HepG2 (cell line): ENCODE measurements at regions not wholly inside any gene's neighbourhood (a gene's known extent, or its start where the extent isn't known, plus 50 kb on each side); places are given as distances from the start of the nearest gene placed in this dataset.

Experiments used
- ATAC-seq: fragments of 200-7000 bp; cut with Tn5 transposase; 3 replicates; pipeline ENCODE4 v1.9.1; 2020; ENCODE audit warnings: mild to moderate bottlenecking, moderate library complexity
- BruUV-seq: library from RNA; stranded (reverse); fragments of 400-500 nt; replicated peaks from 2 replicates; lab custom pipeline; 2021; lab: Mats Ljungman, UMichigan
- CTCF ChIA-PET: fragments of 300-600 bp; formaldehyde crosslinking; extraction: SDS; loops from one replicate; lab custom pipeline; 2021; ENCODE audit warnings: low total read pairs, inconsistent platforms, low intra/inter-chr PET ratio; lab: Yijun Ruan, JAX
- POLR2A ChIA-PET: fragments of 350-600 bp; sonication (Branson Sonifier 250); formaldehyde crosslinking; loops from one replicate; lab custom pipeline; 2020; ENCODE audit warnings: antibody characterized with exemption, inconsistent platforms; lab: Yijun Ruan, JAX
- DNase-seq: peaks from one replicate; pipeline ENCODE4 v3.0.0-alpha.2; 2015; ENCODE audit warnings: low spot score
- FAIRE-seq: peaks from 3 replicates; lab custom pipeline; 2011; peaks lifted over from hg19 to GRCh38; lab: Jason Lieb, UNC
- H2AFZ ChIP-seq: one replicate; pipeline ENCODE4 v1.6.1; 2011; ENCODE audit warnings: low read length, inconsistent platforms
- H3K27ac ChIP-seq: fragments of 300-600 bp; 3 replicates; pipeline ENCODE4 v1.8.0; 2011; ENCODE audit warnings: mixed run types, mild to moderate bottlenecking, mixed read lengths, low read length, inconsistent platforms; ENCODE audit not compliant: insufficient read depth; ENCODE audit errors: extremely low read length
- H3K27me3 ChIP-seq, 2 experiments: fragments of 200-600 bp in 1 of 2; 2 replicates in 1 of 2; 3 replicates in 1 of 2; pipeline versions ENCODE4 v1.6.0 to v1.8.0; 2011; ENCODE audit warnings: low read length in 2 of 2, mild to moderate bottlenecking in 2 of 2, moderate library complexity in 2 of 2, inconsistent platforms in 1 of 2; ENCODE audit not compliant: insufficient read depth in 2 of 2, control insufficient read depth in 1 of 2
- H3K36me3 ChIP-seq, 2 experiments: fragments of 200-600 bp in 1 of 2; replicated peaks in 1 of 2; 2 replicates in 1 of 2; 3 replicates in 1 of 2; pipeline versions ENCODE4 v1.5.1 to v1.8.0; 2011; ENCODE audit warnings: low read length in 2 of 2, inconsistent platforms in 1 of 2; ENCODE audit not compliant: insufficient read depth in 2 of 2, control insufficient read depth in 1 of 2
- H3K4me1 ChIP-seq: 2 replicates; pipeline ENCODE4 v1.5.1; 2012; ENCODE audit warnings: low read length, inconsistent platforms; ENCODE audit not compliant: insufficient read depth
- H3K4me2 ChIP-seq: 2 replicates; pipeline ENCODE4 v1.6.0; 2011; ENCODE audit warnings: low read depth, low read length, inconsistent platforms
- H3K4me3 ChIP-seq, 3 experiments: fragments of 200-600 bp in 1 of 3; sonication (generic), shearing (Covaris generic) in 1 of 3; replicated peaks in 1 of 3; 2 replicates each; pipeline ENCODE4 v1.5.1; 2011 to 2016; ENCODE audit warnings: low read length in 3 of 3, inconsistent platforms in 2 of 3, low read depth in 2 of 3, mild to moderate bottlenecking in 2 of 3, control low read depth in 1 of 3, mixed read lengths in 1 of 3; ENCODE audit not compliant: insufficient read depth in 1 of 3
- H3K79me2 ChIP-seq: one replicate; pipeline ENCODE4 v1.6.1; 2011; ENCODE audit warnings: low read length, inconsistent platforms; ENCODE audit not compliant: insufficient read depth
- H3K9ac ChIP-seq: 2 replicates; pipeline ENCODE4 v1.6.0; 2011; ENCODE audit warnings: mild to moderate bottlenecking, low read depth, low read length, inconsistent platforms; ENCODE audit not compliant: insufficient read depth
- H3K9me3 ChIP-seq: 2 replicates; pipeline ENCODE4 v1.5.1; 2012; ENCODE audit warnings: mild to moderate bottlenecking, low read length
- H4K20me1 ChIP-seq: 2 replicates; pipeline ENCODE4 v1.6.0; 2011; ENCODE audit warnings: inconsistent platforms, mild to moderate bottlenecking, low read length, moderate library complexity; ENCODE audit not compliant: insufficient read depth
- ELF3 ChIP-seq: IDR thresholded peaks from 2 replicates; pipeline ENCODE4 v1.6.1; 2016; ENCODE audit warnings: missing genetic modification reagents, missing compliant biosample characterization
- RNF2 ChIP-seq: fragments of 450-650 bp; conservative IDR thresholded peaks from 2 replicates; pipeline ENCODE4 v1.6.1; 2016; ENCODE audit warnings: low read depth
- SMAD3 ChIP-seq: sonication (generic); formaldehyde crosslinking; IDR thresholded peaks from 2 replicates; pipeline ENCODE4 v1.4.0; 2020; ENCODE audit warnings: missing genetic modification reagents
- SOX5 ChIP-seq: IDR thresholded peaks from 2 replicates; pipeline ENCODE4 v1.6.1; 2016; ENCODE audit warnings: borderline replicate concordance
- SP140L ChIP-seq: sonication (generic); formaldehyde crosslinking; IDR thresholded peaks from 2 replicates; pipeline ENCODE4 v1.4.0; 2020; ENCODE audit warnings: missing genetic modification reagents, borderline replicate concordance
- ZFY ChIP-seq: sonication (generic); formaldehyde crosslinking; IDR thresholded peaks from 2 replicates; pipeline ENCODE4 v1.4.0; 2020; ENCODE audit warnings: missing genetic modification reagents
- ZNF318 ChIP-seq: sonication (generic); formaldehyde crosslinking; IDR thresholded peaks from 2 replicates; pipeline ENCODE4 v1.4.0; 2020; ENCODE audit warnings: mild to moderate bottlenecking, missing genetic modification reagents
- ZNF331 ChIP-seq: sonication (generic); formaldehyde crosslinking; IDR thresholded peaks from 2 replicates; pipeline ENCODE4 v1.4.0; 2020; ENCODE audit warnings: missing genetic modification reagents
- ZNF337 ChIP-seq: sonication (generic); formaldehyde crosslinking; IDR thresholded peaks from 2 replicates; pipeline ENCODE4 v1.5.1; 2020; ENCODE audit warnings: missing genetic modification reagents, low read depth, mild to moderate bottlenecking, borderline replicate concordance
- ZNF431 ChIP-seq: sonication (generic); formaldehyde crosslinking; IDR thresholded peaks from 2 replicates; pipeline ENCODE4 v1.9.0; 2022; ENCODE audit warnings: missing genetic modification reagents, low read depth, mild to moderate bottlenecking, borderline replicate concordance
- whole genome bisulfite sequencing: methylation state at CpG from one replicate; pipeline ENCODE4 v1.1.6; 2017; ENCODE audit warnings: low lambda C conversion rate; 5-methylcytosine and 5-hydroxymethylcytosine counted together
- in situ Hi-C: cut with HindIII; loops from 2 replicates; pipeline ENCODE4 v1.10.0; 2017; ENCODE audit warnings: low pct_unique_long_range_greater_than_20kb; ENCODE audit not compliant: extremely low pct_ligation_motif_present
- intact Hi-C: fragments of 100-400 bp; cut with micrococcal nuclease; formaldehyde crosslinking; loops from one replicate; pipeline ENCODE4 v1.10.0; 2022; ENCODE audit not compliant: unreplicated experiment

DNA sequence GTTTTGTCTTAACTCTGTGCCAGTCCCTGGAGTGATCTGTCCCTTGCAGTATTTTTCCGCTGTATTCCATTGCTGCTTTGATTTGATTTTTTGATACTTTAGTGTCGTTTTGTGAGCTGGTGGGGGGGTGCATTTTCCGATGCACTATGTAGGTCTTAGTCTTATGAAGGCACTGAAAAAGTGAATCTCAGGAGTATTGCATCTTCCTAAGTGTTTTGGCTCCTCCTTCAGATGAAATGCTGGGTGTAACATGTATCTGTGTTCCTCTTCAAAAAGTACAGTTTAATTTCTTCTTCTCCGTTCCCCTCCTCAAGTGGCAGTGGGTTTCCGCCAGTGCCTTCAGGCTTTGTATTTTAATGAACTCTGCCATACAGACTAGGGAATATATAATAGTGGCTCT, 580.7 kb upstream of the GJE1 start:
- ChIA-PET CTCF (no interaction called here), POLR2A (no interaction called here)
- TF ChIP-seq SMAD3 (CRISPR knock-in tag), result 0 out of 2 replicates have a peak, but pooled peaks have one; percentile 4
- TF ChIP-seq ZNF431 (CRISPR knock-in tag), result no peak
- no peak for TF ChIP-seq SOX5 (CRISPR knock-in tag)
- no peak for TF ChIP-seq SP140L
- TF ChIP-seq RNF2, result no peak
- TF ChIP-seq ZNF318, result no peak
- TF ChIP-seq ZFY (CRISPR knock-in tag), result no peak
- no peak for TF ChIP-seq ZNF331
- 0 out of 2 replicates have a peak, but pooled peaks have one; percentile 33 for TF ChIP-seq ZNF337 (CRISPR knock-in tag)
- no peak for TF ChIP-seq ELF3 (CRISPR knock-in tag)
- no peak for DNase-seq
- Histone ChIP-seq H3K4me2 (no peak overlapping the region), H3K79me2 (no peaks in the 10 kb centered on the region), H3K4me1 (peaks cover 24% of the 10 kb centered on the region), H3K27me3 (no peaks in the 10 kb centered on the region), H4K20me1 (no peaks in the 10 kb centered on the region), H3K27ac (peak overlapping the region; percentile 10), H3K36me3 (no peaks in the 10 kb centered on the region), H2AFZ (no peak overlapping the region), H3K9ac (no peak overlapping the region), H3K9me3 (peaks cover 6% of the 10 kb centered on the region), H3K4me3 (no peak overlapping the region)
- no peak for ATAC-seq
- WGBS, result 80% methylated on average over 5 of the region's 5 CpGs
- in situ Hi-C loops (no loop called here), intact Hi-C loops (no loop called here)
- no TSS peak for BruUV-seq
- no peak for FAIRE-seq
